ENCODE measurements at regions not wholly inside any gene's neighbourhood (a gene's known extent, or its start where the extent isn't known, plus 50 kb on each side); places are given as distances from the start of the nearest gene placed in this dataset.

- intact Hi-C loops (cut with DNase I; ENCODE audit: low total_unique reads), result no loop called here
- H3K27me3 ChIP-seq (replicated peaks in 1 of 7), result peaks cover 0 to 15% (median 0%) of the 10 kb centered on the region in 7 donors
- peaks cover 11 to 53% (median 47%) of the 10 kb centered on the region in 6 donors for H3K4me1 ChIP-seq
- no peak for DNase-seq
- no peak overlapping the region for H3K4me3 ChIP-seq
- TF ChIP-seq POLR2A (IDR thresholded peaks at IDR 0.05), result no peak
- no peak for TF ChIP-seq POLR2AphosphoS5 (IDR thresholded peaks at IDR 0.05)
- no peak for TF ChIP-seq CTCF (IDR thresholded peaks at IDR 0.05 in 8 of 11, conservative IDR thresholded peaks at IDR 0.05 in 3 of 11)
- H3K9me3 ChIP-seq, result no peaks in the 10 kb centered on the region
- WGBS, 5 donors, result 72 to 81% (median 76%) methylated on average over 15 to 18 of the region's 18 CpGs
- H3K36me3 ChIP-seq, result no peaks in the 10 kb centered on the region
- no peak overlapping the region for H3K27ac ChIP-seq
Measured at GRCh38 chr3:193870376-193871219, 265.4 kb upstream of the HES1 start.

- TF ChIP-seq POLR2AphosphoS5 (IDR thresholded peaks at IDR 0.05), result no peak
- no peak for TF ChIP-seq CTCF (IDR thresholded peaks at IDR 0.05 in 8 of 11, conservative IDR thresholded peaks at IDR 0.05 in 3 of 11)
- no peak for TF ChIP-seq POLR2A (IDR thresholded peaks at IDR 0.05)
- peaks cover 5 to 48% (median 43%) of the 10 kb centered on the region in 6 donors for H3K4me1 ChIP-seq
- WGBS, 5 donors, result 54 to 80% (median 64%) methylated on average over 3 of the region's 3 CpGs
- H3K36me3 ChIP-seq, result no peaks in the 10 kb centered on the region
- no peak overlapping the region for H3K27ac ChIP-seq
- no peak for DNase-seq
- intact Hi-C loops (cut with DNase I; ENCODE audit: low total_unique reads), result no loop called here
- H3K27me3 ChIP-seq (replicated peaks in 1 of 7), result peaks cover 0 to 15% (median 0%) of the 10 kb centered on the region in 7 donors
- no peaks in the 10 kb centered on the region for H3K9me3 ChIP-seq
- H3K4me3 ChIP-seq, result no peak overlapping the region
Measured at GRCh38 chr3:193871220-193871485, 264.8 kb upstream of the HES1 start.

GRCh38 chr3:193872265-193872753 is 263.6 kb upstream of the HES1 start:
- intact Hi-C loops (cut with DNase I; ENCODE audit: low total_unique reads), result no loop called here
- peaks cover 0 to 15% (median 0%) of the 10 kb centered on the region in 7 donors for H3K27me3 ChIP-seq (replicated peaks in 1 of 7)
- peaks cover 5 to 41% (median 33%) of the 10 kb centered on the region in 6 donors for H3K4me1 ChIP-seq
- no peaks in the 10 kb centered on the region for H3K9me3 ChIP-seq
- H3K4me3 ChIP-seq, result no peak overlapping the region
- TF ChIP-seq POLR2A (IDR thresholded peaks at IDR 0.05) (no peak), POLR2AphosphoS5 (IDR thresholded peaks at IDR 0.05) (no peak), CTCF (IDR thresholded peaks at IDR 0.05 in 8 of 11, conservative IDR thresholded peaks at IDR 0.05 in 3 of 11) (no peak)
- WGBS, 5 donors, result 23 to 60% (median 47%) methylated on average over 2 of the region's 2 CpGs
- no peaks in the 10 kb centered on the region for H3K36me3 ChIP-seq
- H3K27ac ChIP-seq, result no peak overlapping the region
- DNase-seq, result no peak

- Histone ChIP-seq H3K27me3 (replicated peaks in 1 of 7) (peaks cover 0 to 15% (median 0%) of the 10 kb centered on the region in 7 donors), H3K4me3 (no peak overlapping the region), H3K9me3 (no peaks in the 10 kb centered on the region), H3K27ac (no peak overlapping the region), H3K4me1 (peaks cover 5 to 28% (median 20%) of the 10 kb centered on the region in 6 donors), H3K36me3 (no peaks in the 10 kb centered on the region)
- TF ChIP-seq POLR2A (IDR thresholded peaks at IDR 0.05), result no peak
- no peak for TF ChIP-seq CTCF (IDR thresholded peaks at IDR 0.05 in 8 of 11, conservative IDR thresholded peaks at IDR 0.05 in 3 of 11)
- TF ChIP-seq POLR2AphosphoS5 (IDR thresholded peaks at IDR 0.05), result no peak
- no peak for DNase-seq
- 70 to 85% (median 82%) methylated on average over 8 of the region's 8 CpGs for whole genome bisulfite sequencing, 5 donors
- intact Hi-C loops (cut with DNase I; ENCODE audit: low total_unique reads), result no loop called here
Measured at GRCh38 chr3:193873426-193874201, 262.3 kb upstream of the HES1 start.
